Omental fat pad (tissue), 3 donors: ENCODE measurements at regions not wholly inside any gene's neighbourhood (a gene's known extent, or its start where the extent isn't known, plus 50 kb on each side); places are given as distances from the start of the nearest gene placed in this dataset.

Source experiments
- ATAC-seq: fragments of 150-250 bp; one replicate; pipeline ENCODE4 v1.9.1; 2016; ENCODE audit warnings: mild to moderate bottlenecking, moderate library complexity; ENCODE audit not compliant: low FRiP score
- DNase-seq: peaks from one replicate; pipeline ENCODE4 v3.0.0-alpha.2; 2019; ENCODE audit warnings: low spot score
- TF ChIP-seq, protein P1 (sequence below), 3 donors: fragments of 450-650 bp; IDR thresholded peaks; one replicate each; pipeline ENCODE4 v1.5.1; 2016 to 2017; ENCODE audit warnings: antibody characterized with exemption in 3 of 3, mild to moderate bottlenecking in 3 of 3, moderate library complexity in 2 of 3

DNA sequence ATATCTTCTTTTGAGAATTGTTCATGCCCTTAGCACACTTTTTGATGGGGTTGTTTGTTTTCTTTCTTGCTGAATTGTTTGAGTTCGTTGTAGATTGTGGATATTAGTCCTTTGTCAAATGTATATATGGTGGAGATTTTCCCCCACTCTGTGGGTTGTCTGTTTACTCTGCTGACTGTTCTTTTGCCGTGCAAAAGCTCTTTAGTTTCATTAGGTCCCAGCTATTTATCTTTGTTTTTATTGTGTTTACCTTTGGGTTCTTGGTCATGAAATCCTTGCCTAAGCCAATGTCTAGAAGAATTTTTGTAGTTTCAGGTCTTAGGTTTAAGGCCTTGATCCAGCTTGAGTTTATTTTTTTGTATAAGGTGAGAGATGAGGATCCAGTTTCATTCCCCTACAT is 1372.6 kb upstream of the TENM3 start:
- DNase-seq (no peak), ATAC-seq (no peak)
- TF ChIP-seq, protein P1, sequence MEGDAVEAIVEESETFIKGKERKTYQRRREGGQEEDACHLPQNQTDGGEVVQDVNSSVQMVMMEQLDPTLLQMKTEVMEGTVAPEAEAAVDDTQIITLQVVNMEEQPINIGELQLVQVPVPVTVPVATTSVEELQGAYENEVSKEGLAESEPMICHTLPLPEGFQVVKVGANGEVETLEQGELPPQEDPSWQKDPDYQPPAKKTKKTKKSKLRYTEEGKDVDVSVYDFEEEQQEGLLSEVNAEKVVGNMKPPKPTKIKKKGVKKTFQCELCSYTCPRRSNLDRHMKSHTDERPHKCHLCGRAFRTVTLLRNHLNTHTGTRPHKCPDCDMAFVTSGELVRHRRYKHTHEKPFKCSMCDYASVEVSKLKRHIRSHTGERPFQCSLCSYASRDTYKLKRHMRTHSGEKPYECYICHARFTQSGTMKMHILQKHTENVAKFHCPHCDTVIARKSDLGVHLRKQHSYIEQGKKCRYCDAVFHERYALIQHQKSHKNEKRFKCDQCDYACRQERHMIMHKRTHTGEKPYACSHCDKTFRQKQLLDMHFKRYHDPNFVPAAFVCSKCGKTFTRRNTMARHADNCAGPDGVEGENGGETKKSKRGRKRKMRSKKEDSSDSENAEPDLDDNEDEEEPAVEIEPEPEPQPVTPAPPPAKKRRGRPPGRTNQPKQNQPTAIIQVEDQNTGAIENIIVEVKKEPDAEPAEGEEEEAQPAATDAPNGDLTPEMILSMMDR (IDR thresholded peaks at IDR 0.05): no peak

DNA sequence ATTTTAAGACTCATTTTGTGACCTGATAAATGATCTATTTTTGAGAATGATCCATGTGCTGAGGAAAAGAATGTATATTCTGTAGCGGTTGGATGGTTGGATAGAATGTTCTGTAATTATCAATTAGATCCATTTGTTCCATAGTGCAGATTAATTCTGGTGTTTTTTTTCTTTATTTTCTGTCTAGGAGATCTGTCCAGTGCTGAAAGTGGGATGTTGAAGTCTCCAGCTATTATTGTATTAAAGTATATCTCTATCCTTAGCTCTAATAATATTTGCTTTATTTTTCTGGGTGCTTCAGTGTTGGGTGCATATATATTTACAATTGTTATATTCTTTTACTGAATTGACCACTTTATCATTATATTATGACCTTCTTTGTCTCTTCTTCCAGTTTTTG is 1344.9 kb upstream of the TENM3 start:
- no peak for DNase-seq
- TF ChIP-seq, protein P1 (IDR thresholded peaks at IDR 0.05): no peak
- no peak for ATAC-seq

DNA sequence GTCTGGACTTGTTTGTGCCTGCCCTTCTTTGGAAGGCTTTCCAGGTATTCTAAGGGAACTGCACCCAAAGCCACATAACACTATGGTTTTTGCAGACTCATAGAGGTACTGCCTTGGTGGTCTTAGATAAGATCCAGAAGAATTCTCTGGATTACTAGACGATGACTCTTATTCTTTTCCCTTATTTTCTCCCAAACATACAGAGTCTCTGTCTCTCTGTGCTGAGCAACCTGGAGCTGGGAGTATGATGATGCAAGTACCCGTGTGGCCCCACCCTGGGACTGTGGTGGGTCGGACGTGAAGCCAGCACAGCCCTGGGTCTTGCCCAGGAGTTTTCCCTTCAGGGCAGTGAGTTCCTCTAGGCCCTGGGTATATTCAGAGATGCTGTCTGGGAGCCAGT is 1342.4 kb upstream of the TENM3 start:
- DNase-seq: no peak
- TF ChIP-seq, protein P1 (IDR thresholded peaks at IDR 0.05): no peak
- no peak for ATAC-seq

DNA sequence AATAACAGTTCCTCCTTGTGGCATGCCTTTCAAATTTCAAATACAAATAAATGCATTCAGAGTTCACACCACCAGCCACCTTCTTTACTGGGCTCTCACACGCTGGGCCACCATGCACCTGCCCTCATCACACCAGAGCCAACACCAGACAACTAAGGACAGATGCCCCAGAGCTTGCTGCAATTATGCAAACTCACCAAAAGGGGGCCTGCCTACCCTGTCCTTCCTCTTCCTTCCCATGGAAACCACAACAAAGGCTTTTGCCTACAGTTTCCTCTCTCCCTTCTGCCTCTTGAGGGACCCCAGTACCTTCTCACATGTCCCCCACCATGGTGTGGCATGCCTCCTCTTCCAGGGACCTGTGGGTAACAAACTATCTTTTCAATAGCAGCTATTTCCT is 1333.9 kb upstream of the TENM3 start:
- DNase-seq (no peak), ATAC-seq (no peak)
- TF ChIP-seq, protein P1 (IDR thresholded peaks at IDR 0.05): no peak

DNA sequence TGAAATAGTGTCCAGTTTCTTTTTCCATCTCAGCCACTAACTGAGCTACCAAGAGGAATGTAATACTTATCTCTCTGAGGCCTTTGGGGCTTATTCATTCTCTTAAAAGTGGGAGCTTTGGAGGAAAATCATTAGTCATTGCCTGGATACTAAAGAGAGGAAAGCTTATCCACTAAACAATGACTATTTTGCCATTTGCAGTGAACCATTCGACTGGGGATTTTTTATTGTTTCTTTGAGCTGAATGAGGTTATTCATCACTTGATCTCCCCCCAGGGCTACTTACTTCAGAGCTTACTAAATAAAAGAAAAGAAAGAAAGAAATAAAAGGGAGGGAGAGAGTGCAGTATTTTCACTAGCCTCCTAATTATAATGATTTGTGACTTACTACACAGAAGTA is 1329.5 kb upstream of the TENM3 start:
- DNase-seq (no peak), ATAC-seq (peak; percentile 48)
- TF ChIP-seq, protein P1 (IDR thresholded peaks at IDR 0.05): no peak

DNA sequence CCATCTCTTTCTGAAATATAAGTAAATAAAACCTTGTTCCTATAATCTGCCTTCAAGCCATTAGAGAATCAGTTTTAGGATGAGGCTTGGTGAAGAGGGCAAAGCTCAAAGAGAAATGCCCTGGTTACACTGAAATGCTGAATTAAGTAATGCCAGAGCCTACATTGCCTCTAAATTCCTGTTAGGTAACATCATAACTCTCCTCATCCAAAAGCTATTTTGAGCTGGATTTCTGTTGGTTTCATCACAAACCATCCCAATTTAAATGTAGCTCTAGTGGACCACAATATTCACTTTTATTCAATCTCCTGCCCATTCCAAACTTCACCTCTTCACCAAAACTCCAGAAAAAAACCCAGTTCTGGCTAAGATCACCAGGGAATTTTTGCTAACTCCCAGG is 1319.7 kb upstream of the TENM3 start:
- DNase-seq: no peak
- peak; percentile 64 for ATAC-seq
- TF ChIP-seq, protein P1 (IDR thresholded peaks at IDR 0.05): no peak

DNA sequence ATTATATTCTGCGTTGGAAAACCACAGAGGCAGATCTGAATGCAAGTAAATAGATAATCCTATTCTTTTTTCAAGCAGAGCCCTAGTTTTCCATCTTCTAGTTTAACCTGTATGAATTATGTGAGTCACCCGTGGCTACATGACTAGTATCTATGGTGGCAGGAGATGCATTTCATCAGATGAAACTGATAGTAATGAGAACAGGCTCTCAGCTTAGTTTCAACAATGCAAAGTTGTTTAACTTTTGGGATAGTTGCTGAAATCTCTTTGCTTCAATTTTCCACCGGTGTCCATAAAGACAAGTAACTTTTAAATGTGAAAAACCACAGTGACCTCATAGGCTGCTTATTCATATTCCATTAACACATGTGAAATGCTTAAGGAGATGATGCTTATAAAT is 1317.4 kb upstream of the TENM3 start:
- DNase-seq: no peak
- ATAC-seq: no peak
- TF ChIP-seq, protein P1 (IDR thresholded peaks at IDR 0.05): no peak
